ENCODE measurements at regions not wholly inside any gene's neighbourhood (a gene's known extent, or its start where the extent isn't known, plus 50 kb on each side); places are given as distances from the start of the nearest gene placed in this dataset.

DNA sequence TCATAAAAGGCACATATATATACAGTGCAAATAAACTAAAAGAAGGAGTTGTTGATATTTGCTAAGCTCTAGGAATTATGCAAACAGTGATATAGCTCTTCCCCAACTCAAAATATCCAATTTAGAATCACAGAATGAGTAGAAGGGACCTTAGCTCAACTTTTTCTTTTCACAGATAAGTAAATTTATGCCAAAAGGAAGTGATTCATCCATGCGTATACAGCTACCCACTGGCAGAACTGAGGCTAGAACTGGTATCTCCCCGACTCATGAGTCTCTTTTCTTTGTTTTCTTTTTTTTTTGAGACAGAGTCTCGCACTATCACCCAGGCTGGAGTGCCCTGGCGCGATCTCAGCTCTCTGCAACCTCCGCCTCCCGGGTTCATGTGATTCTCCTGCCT is 54.2 kb upstream of the SVIL start:
- Mint-ChIP-seq H3K4me3 (no peak overlapping the region), H3K9me3 (no peaks in the 10 kb centered on the region), H3K36me3 (peaks cover 19% of the 10 kb centered on the region), H3K4me1 (peaks cover 20% of the 10 kb centered on the region), H3K27ac (no peak overlapping the region), H3K27me3 (ENCODE audit: low read depth) (no peaks in the 10 kb centered on the region)
- TF ChIP-seq, protein P1, sequence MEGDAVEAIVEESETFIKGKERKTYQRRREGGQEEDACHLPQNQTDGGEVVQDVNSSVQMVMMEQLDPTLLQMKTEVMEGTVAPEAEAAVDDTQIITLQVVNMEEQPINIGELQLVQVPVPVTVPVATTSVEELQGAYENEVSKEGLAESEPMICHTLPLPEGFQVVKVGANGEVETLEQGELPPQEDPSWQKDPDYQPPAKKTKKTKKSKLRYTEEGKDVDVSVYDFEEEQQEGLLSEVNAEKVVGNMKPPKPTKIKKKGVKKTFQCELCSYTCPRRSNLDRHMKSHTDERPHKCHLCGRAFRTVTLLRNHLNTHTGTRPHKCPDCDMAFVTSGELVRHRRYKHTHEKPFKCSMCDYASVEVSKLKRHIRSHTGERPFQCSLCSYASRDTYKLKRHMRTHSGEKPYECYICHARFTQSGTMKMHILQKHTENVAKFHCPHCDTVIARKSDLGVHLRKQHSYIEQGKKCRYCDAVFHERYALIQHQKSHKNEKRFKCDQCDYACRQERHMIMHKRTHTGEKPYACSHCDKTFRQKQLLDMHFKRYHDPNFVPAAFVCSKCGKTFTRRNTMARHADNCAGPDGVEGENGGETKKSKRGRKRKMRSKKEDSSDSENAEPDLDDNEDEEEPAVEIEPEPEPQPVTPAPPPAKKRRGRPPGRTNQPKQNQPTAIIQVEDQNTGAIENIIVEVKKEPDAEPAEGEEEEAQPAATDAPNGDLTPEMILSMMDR (IDR thresholded peaks at IDR 0.05; ENCODE audit: unreplicated experiment), result no peak
- DNase-seq (ENCODE audit: low spot score in 2 of 2, unreplicated experiment in 2 of 2), result no peak

DNA sequence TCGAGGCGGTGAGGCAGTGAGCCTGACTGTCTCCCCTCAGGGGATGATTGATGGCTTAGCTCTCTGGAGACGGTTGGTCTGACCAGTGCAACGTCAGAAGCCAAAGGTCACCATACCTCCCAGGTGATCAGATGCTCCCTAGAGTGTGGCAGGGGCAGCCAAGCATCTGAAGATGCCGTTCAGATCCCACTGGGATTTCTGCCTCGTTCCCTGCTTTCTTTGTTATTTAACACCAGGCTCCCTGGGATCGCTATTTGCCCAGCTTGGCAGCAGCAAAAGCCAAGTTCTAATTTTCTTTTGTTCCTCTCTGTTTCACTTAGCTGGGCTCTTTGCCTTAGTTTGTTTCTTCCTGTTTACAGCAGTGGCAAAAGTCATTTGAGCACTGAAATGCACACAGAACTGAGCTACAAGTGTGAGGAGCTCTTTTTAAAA is 53.5 kb upstream of the SVIL start:
- Mint-ChIP-seq H3K27me3 (ENCODE audit: low read depth) (no peaks in the 10 kb centered on the region), H3K9me3 (no peaks in the 10 kb centered on the region), H3K27ac (no peak overlapping the region), H3K36me3 (peaks cover 27% of the 10 kb centered on the region), H3K4me3 (no peak overlapping the region), H3K4me1 (peaks cover 20% of the 10 kb centered on the region)
- TF ChIP-seq, protein P1 (IDR thresholded peaks at IDR 0.05; ENCODE audit: unreplicated experiment), result no peak
- DNase-seq (ENCODE audit: low spot score in 2 of 2, unreplicated experiment in 2 of 2), result no peak

DNA sequence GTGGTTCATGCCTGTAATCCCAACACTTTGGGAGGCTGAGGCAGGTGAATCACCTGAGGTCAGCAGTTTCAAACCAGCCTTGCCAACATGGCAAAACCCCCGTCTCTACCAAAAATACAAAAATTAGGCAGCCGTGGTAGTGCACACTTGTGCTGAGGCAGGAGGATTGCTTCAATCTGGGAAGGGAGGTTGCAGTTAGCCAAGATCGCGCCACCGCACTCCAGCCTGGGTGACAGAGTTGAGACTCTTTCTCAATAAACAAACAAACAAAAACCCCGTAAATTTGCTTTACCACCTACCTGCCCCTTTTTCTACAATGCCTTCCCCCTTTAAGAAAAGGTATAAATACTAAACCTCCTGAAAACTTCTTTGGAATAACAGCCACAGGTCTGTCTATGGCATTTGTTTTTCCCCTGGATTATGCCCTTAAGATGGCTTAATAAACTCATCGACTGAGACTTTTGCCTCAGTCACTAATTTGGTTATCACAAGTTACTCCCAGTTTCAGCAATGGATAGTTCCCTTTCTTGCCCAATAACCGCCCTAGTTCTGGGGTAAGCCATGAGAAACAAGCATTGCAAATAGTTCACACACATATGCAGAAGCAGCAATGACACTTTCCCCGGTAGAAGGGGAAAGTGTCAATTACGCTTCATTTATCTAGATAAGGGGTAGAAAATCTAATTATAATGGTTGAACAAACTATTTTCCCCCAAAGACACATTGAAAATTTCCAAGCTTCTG is 52.8 kb upstream of the SVIL start:
- Mint-ChIP-seq H3K36me3 (peaks cover 33% of the 10 kb centered on the region), H3K4me3 (no peak overlapping the region), H3K27me3 (ENCODE audit: low read depth) (no peaks in the 10 kb centered on the region), H3K27ac (no peak overlapping the region), H3K9me3 (no peaks in the 10 kb centered on the region), H3K4me1 (peaks cover 20% of the 10 kb centered on the region)
- no peak for DNase-seq (ENCODE audit: low spot score in 2 of 2, unreplicated experiment in 2 of 2)
- TF ChIP-seq, protein P1 (IDR thresholded peaks at IDR 0.05; ENCODE audit: unreplicated experiment), result no peak

DNA sequence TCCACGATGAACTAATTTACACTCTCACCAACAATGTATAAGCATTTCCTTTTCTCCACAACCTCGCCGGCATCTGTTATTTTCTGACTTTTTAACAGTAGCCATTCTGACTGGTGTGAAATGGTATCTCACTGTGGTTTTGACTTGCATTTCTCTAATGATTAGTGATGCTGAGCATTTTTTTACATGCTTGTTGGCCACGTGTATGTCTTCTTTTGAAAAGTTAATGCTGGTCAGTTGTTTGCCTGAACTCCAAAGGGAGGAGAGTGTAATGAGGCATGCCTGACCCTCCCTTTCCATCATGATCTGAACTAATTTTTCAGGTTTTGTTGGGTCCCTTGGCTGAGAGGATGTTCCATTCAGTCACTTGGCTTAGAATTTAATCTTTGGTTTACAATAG is 50.7 kb upstream of the SVIL start:
- Mint-ChIP-seq H3K36me3 (peaks cover 44% of the 10 kb centered on the region), H3K27ac (no peak overlapping the region), H3K27me3 (ENCODE audit: low read depth) (no peaks in the 10 kb centered on the region), H3K9me3 (no peaks in the 10 kb centered on the region), H3K4me1 (peaks cover 23% of the 10 kb centered on the region), H3K4me3 (no peak overlapping the region)
- DNase-seq (ENCODE audit: low spot score in 2 of 2, unreplicated experiment in 2 of 2), result no peak
- TF ChIP-seq, protein P1 (IDR thresholded peaks at IDR 0.05; ENCODE audit: unreplicated experiment), result no peak

Data from mesothelial cell of epicardium (in vitro differentiated cells).